Activated naive CD4-positive, alpha-beta T cell treated with anti-CD3 and anti-CD28 coated beads for 36 hours (primary cell): ENCODE measurements at regions not wholly inside any gene's neighbourhood (a gene's known extent, or its start where the extent isn't known, plus 50 kb on each side); places are given as distances from the start of the nearest gene placed in this dataset.
"Not testable (repeated sequence)": the region's sequence is repeated elsewhere in the genome, so short reads cannot be mapped to it uniquely, and the experiment has no call there.

ENCODE experiments used
- CTCF ChIA-PET: fragments of 350-600 bp; sonication (Branson Sonifier 250); formaldehyde crosslinking; loops from one replicate; lab custom pipeline; 2021; ENCODE audit warnings: antibody characterized with exemption; lab: Charles Lee
- DNase-seq: peaks from one replicate; pipeline ENCODE4 v3.0.0-alpha.2; 2020
- H3K27ac Mint-ChIP-seq: one replicate; pipeline ENCODE4 v1.8.0; 2021; ENCODE audit warnings: mild to moderate bottlenecking, mixed read lengths
- H3K27me3 Mint-ChIP-seq: one replicate; pipeline ENCODE4 v1.8.0; 2021; ENCODE audit warnings: low read depth, mixed read lengths
- H3K36me3 Mint-ChIP-seq: one replicate; pipeline ENCODE4 v1.8.0; 2021; ENCODE audit warnings: low read depth, mixed read lengths
- H3K4me1 Mint-ChIP-seq: one replicate; pipeline ENCODE4 v1.8.0; 2021; ENCODE audit warnings: low read depth, mixed read lengths
- H3K4me3 Mint-ChIP-seq: one replicate; pipeline ENCODE4 v1.8.0; 2021; ENCODE audit warnings: mild to moderate bottlenecking, moderate library complexity, mixed read lengths
- H3K9me3 Mint-ChIP-seq: one replicate; pipeline ENCODE4 v1.8.0; 2021; ENCODE audit warnings: mixed read lengths
- intact Hi-C: fragments of 100-400 bp; cut with micrococcal nuclease; formaldehyde crosslinking; loops from one replicate; pipeline ENCODE4 v1.15.1; 2023

GRCh38 chr3:26229801-26230200 is 392.8 kb upstream of the LRRC3B start:
- CTCF ChIA-PET = no interaction called here
- intact Hi-C loops = no loop called here
- H3K4me3 Mint-ChIP-seq = no peak overlapping the region

GRCh38 chr3:26233374-26233773 is 389.2 kb upstream of the LRRC3B start:
- intact Hi-C loops = no loop called here
- Mint-ChIP-seq H3K4me1 (no peaks in the 10 kb centered on the region), H3K27ac (no peak overlapping the region), H3K27me3 (no peaks in the 10 kb centered on the region), H3K36me3 (no peaks in the 10 kb centered on the region), H3K9me3 (peaks cover 4% of the 10 kb centered on the region), H3K4me3 (no peak overlapping the region)
- CTCF ChIA-PET = no interaction called here
- no peak for DNase-seq

More at GRCh38 chr3:26229801-26230200, 392.8 kb upstream of the LRRC3B start:
- DNase-seq = no peak
- Mint-ChIP-seq H3K27ac (no peak overlapping the region), H3K9me3 (no peaks in the 10 kb centered on the region), H3K36me3 (no peaks in the 10 kb centered on the region), H3K27me3 (no peaks in the 10 kb centered on the region), H3K4me1 (no peaks in the 10 kb centered on the region)

- no peaks in the 10 kb centered on the region for H3K36me3 Mint-ChIP-seq
- DNase-seq = no peak
- intact Hi-C loops = no loop called here
- peaks cover 9% of the 10 kb centered on the region for H3K9me3 Mint-ChIP-seq
- H3K4me1 Mint-ChIP-seq = no peaks in the 10 kb centered on the region
- H3K27me3 Mint-ChIP-seq = no peaks in the 10 kb centered on the region
- CTCF ChIA-PET = no interaction called here
- H3K4me3 Mint-ChIP-seq = no peak overlapping the region
- no peak overlapping the region for H3K27ac Mint-ChIP-seq
Measured at GRCh38 chr3:26236531-26236930, 386.0 kb upstream of the LRRC3B start.

- Mint-ChIP-seq H3K9me3 (peaks cover 12% of the 10 kb centered on the region), H3K36me3 (no peaks in the 10 kb centered on the region)
- CTCF ChIA-PET = no interaction called here
Measured at GRCh38 chr3:26237036-26237682, 385.4 kb upstream of the LRRC3B start.

GRCh38 chr3:26244586-26244985 is 378.0 kb upstream of the LRRC3B start:
- H3K36me3 Mint-ChIP-seq, H3K4me3 Mint-ChIP-seq, H3K27ac Mint-ChIP-seq, H3K27me3 Mint-ChIP-seq, H3K4me1 Mint-ChIP-seq, CTCF ChIA-PET, intact Hi-C loops, DNase-seq, H3K9me3 Mint-ChIP-seq: not testable (repeated sequence)

More at GRCh38 chr3:26237036-26237682, 385.4 kb upstream of the LRRC3B start:
- intact Hi-C loops = no loop called here
- no peak overlapping the region for H3K4me3 Mint-ChIP-seq
- DNase-seq = no peak
- no peaks in the 10 kb centered on the region for H3K4me1 Mint-ChIP-seq
- no peak overlapping the region for H3K27ac Mint-ChIP-seq
- no peaks in the 10 kb centered on the region for H3K27me3 Mint-ChIP-seq

- no peaks in the 10 kb centered on the region for H3K27me3 Mint-ChIP-seq
- no peak overlapping the region for H3K4me3 Mint-ChIP-seq
- CTCF ChIA-PET = no interaction called here
- no peaks in the 10 kb centered on the region for H3K4me1 Mint-ChIP-seq
- no peaks in the 10 kb centered on the region for H3K36me3 Mint-ChIP-seq
- no peak overlapping the region for H3K27ac Mint-ChIP-seq
- peaks cover 7% of the 10 kb centered on the region for H3K9me3 Mint-ChIP-seq
- intact Hi-C loops = no loop called here
- DNase-seq = no peak
Measured at GRCh38 chr3:26245236-26245635, 377.3 kb upstream of the LRRC3B start.

- Mint-ChIP-seq H3K4me1 (no peaks in the 10 kb centered on the region), H3K4me3 (no peak overlapping the region), H3K27ac (no peak overlapping the region)
Measured at GRCh38 chr3:26246901-26247300, 375.7 kb upstream of the LRRC3B start.

GRCh38 chr3:26247712-26248111 is 374.9 kb upstream of the LRRC3B start:
- intact Hi-C loops = no loop called here
- CTCF ChIA-PET = no interaction called here
- Mint-ChIP-seq H3K27ac (no peak overlapping the region), H3K27me3 (no peaks in the 10 kb centered on the region), H3K9me3 (peaks cover 3% of the 10 kb centered on the region), H3K4me3 (no peak overlapping the region), H3K4me1 (no peaks in the 10 kb centered on the region), H3K36me3 (no peaks in the 10 kb centered on the region)
- no peak for DNase-seq

More at GRCh38 chr3:26246901-26247300, 375.7 kb upstream of the LRRC3B start:
- CTCF ChIA-PET = no interaction called here
- no peak for DNase-seq
- H3K9me3 Mint-ChIP-seq = peaks cover 6% of the 10 kb centered on the region
- no peaks in the 10 kb centered on the region for H3K27me3 Mint-ChIP-seq
- H3K36me3 Mint-ChIP-seq = no peaks in the 10 kb centered on the region
- intact Hi-C loops = no loop called here

GRCh38 chr3:26252001-26252400 is 370.6 kb upstream of the LRRC3B start:
- DNase-seq = no peak
- H3K4me3 Mint-ChIP-seq = no peak overlapping the region
- H3K4me1 Mint-ChIP-seq = no peaks in the 10 kb centered on the region
- H3K36me3 Mint-ChIP-seq = no peaks in the 10 kb centered on the region
- H3K27ac Mint-ChIP-seq = no peak overlapping the region
- CTCF ChIA-PET = no interaction called here
- no peaks in the 10 kb centered on the region for H3K9me3 Mint-ChIP-seq
- no peaks in the 10 kb centered on the region for H3K27me3 Mint-ChIP-seq
- intact Hi-C loops = no loop called here

GRCh38 chr3:26256224-26256623 is 366.3 kb upstream of the LRRC3B start:
- no peak for DNase-seq
- CTCF ChIA-PET = no interaction called here
- H3K9me3 Mint-ChIP-seq = no peaks in the 10 kb centered on the region
- no peak overlapping the region for H3K27ac Mint-ChIP-seq
- intact Hi-C loops = no loop called here
- H3K4me1 Mint-ChIP-seq = no peaks in the 10 kb centered on the region
- no peak overlapping the region for H3K4me3 Mint-ChIP-seq
- H3K36me3 Mint-ChIP-seq = no peaks in the 10 kb centered on the region
- H3K27me3 Mint-ChIP-seq = no peaks in the 10 kb centered on the region

GRCh38 chr3:26259176-26259575 is 363.4 kb upstream of the LRRC3B start:
- H3K4me3 Mint-ChIP-seq = no peak overlapping the region
- no peaks in the 10 kb centered on the region for H3K36me3 Mint-ChIP-seq
- no peaks in the 10 kb centered on the region for H3K9me3 Mint-ChIP-seq
- intact Hi-C loops = no loop called here
- DNase-seq = no peak
- no peaks in the 10 kb centered on the region for H3K4me1 Mint-ChIP-seq
- CTCF ChIA-PET = no interaction called here
- no peaks in the 10 kb centered on the region for H3K27me3 Mint-ChIP-seq
- no peak overlapping the region for H3K27ac Mint-ChIP-seq

- Mint-ChIP-seq H3K4me1 (no peaks in the 10 kb centered on the region), H3K27ac (no peak overlapping the region), H3K4me3 (no peak overlapping the region), H3K9me3 (no peaks in the 10 kb centered on the region), H3K36me3 (no peaks in the 10 kb centered on the region), H3K27me3 (no peaks in the 10 kb centered on the region)
- intact Hi-C loops = no loop called here
- CTCF ChIA-PET = no interaction called here
- DNase-seq = no peak
Measured at GRCh38 chr3:26260139-26260538, 362.4 kb upstream of the LRRC3B start.

- no peaks in the 10 kb centered on the region for H3K9me3 Mint-ChIP-seq
- H3K27me3 Mint-ChIP-seq = no peaks in the 10 kb centered on the region
- H3K27ac Mint-ChIP-seq = no peak overlapping the region
- H3K4me1 Mint-ChIP-seq = no peaks in the 10 kb centered on the region
- CTCF ChIA-PET = no interaction called here
- no peaks in the 10 kb centered on the region for H3K36me3 Mint-ChIP-seq
- intact Hi-C loops = no loop called here
- DNase-seq = no peak
- no peak overlapping the region for H3K4me3 Mint-ChIP-seq
Measured at GRCh38 chr3:26264708-26265107, 357.9 kb upstream of the LRRC3B start.
